ENCODE measurements at regions not wholly inside any gene's neighbourhood (a gene's known extent, or its start where the extent isn't known, plus 50 kb on each side); places are given as distances from the start of the nearest gene placed in this dataset.

DNA sequence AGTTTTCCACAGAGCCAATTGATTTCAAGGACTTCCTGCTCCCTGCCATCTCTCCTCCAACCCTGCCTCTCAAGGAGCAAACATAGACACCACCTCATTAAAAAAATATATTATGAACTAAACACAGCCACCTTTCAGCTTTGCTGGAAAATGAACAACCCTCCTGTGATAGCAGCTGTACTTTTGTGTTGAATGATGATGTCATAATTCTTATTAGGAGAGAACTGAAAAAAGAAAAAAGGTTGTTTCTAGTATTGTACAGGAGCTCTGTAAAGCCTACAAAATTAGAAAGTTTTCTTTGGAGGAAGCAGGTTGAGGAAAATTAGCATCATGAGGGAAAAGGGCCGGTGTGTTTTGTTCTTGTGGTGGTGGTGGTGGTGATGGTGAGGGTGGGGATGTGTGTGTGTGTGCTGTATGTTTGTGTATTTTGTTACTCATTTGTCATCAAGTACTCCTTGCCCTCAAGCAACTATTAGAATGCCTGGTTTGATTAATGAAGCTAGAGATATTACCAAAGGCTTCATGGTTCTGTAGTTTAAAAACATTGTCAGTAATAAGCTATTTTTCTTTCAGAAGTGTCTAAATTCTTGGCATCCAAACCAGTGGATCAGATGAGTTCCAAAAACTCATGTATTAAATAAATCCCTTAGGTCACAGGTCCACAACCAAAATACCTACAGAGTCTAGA lies 405.9 kb downstream of the TLE4 start:
- TF ChIP-seq, protein P1, sequence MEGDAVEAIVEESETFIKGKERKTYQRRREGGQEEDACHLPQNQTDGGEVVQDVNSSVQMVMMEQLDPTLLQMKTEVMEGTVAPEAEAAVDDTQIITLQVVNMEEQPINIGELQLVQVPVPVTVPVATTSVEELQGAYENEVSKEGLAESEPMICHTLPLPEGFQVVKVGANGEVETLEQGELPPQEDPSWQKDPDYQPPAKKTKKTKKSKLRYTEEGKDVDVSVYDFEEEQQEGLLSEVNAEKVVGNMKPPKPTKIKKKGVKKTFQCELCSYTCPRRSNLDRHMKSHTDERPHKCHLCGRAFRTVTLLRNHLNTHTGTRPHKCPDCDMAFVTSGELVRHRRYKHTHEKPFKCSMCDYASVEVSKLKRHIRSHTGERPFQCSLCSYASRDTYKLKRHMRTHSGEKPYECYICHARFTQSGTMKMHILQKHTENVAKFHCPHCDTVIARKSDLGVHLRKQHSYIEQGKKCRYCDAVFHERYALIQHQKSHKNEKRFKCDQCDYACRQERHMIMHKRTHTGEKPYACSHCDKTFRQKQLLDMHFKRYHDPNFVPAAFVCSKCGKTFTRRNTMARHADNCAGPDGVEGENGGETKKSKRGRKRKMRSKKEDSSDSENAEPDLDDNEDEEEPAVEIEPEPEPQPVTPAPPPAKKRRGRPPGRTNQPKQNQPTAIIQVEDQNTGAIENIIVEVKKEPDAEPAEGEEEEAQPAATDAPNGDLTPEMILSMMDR (optimal IDR thresholded peaks at IDR 0.05 in 1 of 3, IDR thresholded peaks at IDR 0.05 in 1 of 3, conservative IDR thresholded peaks at IDR 0.05 in 1 of 3; ENCODE audit: extremely low read depth in 1 of 3, insufficient read depth in 2 of 3, low read length in 3 of 3): no peak
- TF ChIP-seq EZH2 (IDR thresholded peaks at IDR 0.05; ENCODE audit: low read length): no peak
